Neural progenitor cell (in vitro differentiated cells): ENCODE measurements at regions not wholly inside any gene's neighbourhood (a gene's known extent, or its start where the extent isn't known, plus 50 kb on each side); places are given as distances from the start of the nearest gene placed in this dataset.

Experiments used
- DNase-seq: peaks from one replicate; pipeline ENCODE4 v3.0.0-alpha.2; 2016; ENCODE audit warnings: low spot score
- H2AFZ ChIP-seq: fragments of 200-600 bp; sonication (generic); replicated peaks from 2 replicates; pipeline ENCODE4 v1.6.1; 2016; ENCODE audit warnings: antibody characterized with exemption
- H3F3A ChIP-seq: fragments of 200-600 bp; sonication (generic); 2 replicates; pipeline ENCODE4 v1.6.1; 2016; ENCODE audit warnings: antibody characterized with exemption, low read depth
- H3K27ac ChIP-seq: fragments of 200-600 bp; sonication (generic); 2 replicates; pipeline ENCODE4 v1.5.1; 2016; ENCODE audit warnings: mild to moderate bottlenecking
- H3K27me3 ChIP-seq: fragments of 200-600 bp; sonication (generic); 2 replicates; pipeline ENCODE4 v1.6.1; 2016; ENCODE audit warnings: mild to moderate bottlenecking, moderate library complexity
- H3K36me3 ChIP-seq: fragments of 200-600 bp; sonication (generic); 2 replicates; pipeline ENCODE4 v1.5.1; 2016
- H3K4me1 ChIP-seq: fragments of 200-600 bp; sonication (generic); 2 replicates; pipeline ENCODE4 v1.6.1; 2016; ENCODE audit warnings: mixed run types
- H3K4me2 ChIP-seq: fragments of 200-600 bp; sonication (generic); 2 replicates; pipeline ENCODE4 v1.6.1; 2016
- H3K4me3 ChIP-seq: fragments of 200-600 bp; sonication (generic); 2 replicates; pipeline ENCODE4 v1.5.1; 2016
- H3K79me2 ChIP-seq: fragments of 200-600 bp; sonication (generic); 2 replicates; pipeline ENCODE4 v1.6.1; 2016; ENCODE audit warnings: low read depth
- H3K9ac ChIP-seq: fragments of 200-600 bp; sonication (generic); 2 replicates; pipeline ENCODE4 v1.6.1; 2016
- H3K9me3 ChIP-seq: fragments of 200-600 bp; sonication (generic); 2 replicates; pipeline ENCODE4 v1.5.1; 2016; ENCODE audit warnings: low read depth
- H4K20me1 ChIP-seq: fragments of 200-600 bp; sonication (generic); 2 replicates; pipeline ENCODE4 v1.6.1; 2016; ENCODE audit warnings: low read depth
- H3K27ac Mint-ChIP-seq: 3 replicates; pipeline ENCODE4 v1.8.0; 2021; ENCODE audit warnings: mixed read lengths
- H3K27me3 Mint-ChIP-seq: 2 replicates; pipeline ENCODE4 v1.8.0; 2022; ENCODE audit warnings: low read depth, mild to moderate bottlenecking, inconsistent platforms, moderate library complexity, mixed read lengths; ENCODE audit not compliant: insufficient read depth
- H3K36me3 Mint-ChIP-seq: 3 replicates; pipeline ENCODE4 v1.8.0; 2021; ENCODE audit warnings: mixed read lengths
- H3K4me1 Mint-ChIP-seq: 3 replicates; pipeline ENCODE4 v1.8.0; 2021; ENCODE audit warnings: mixed read lengths
- H3K4me3 Mint-ChIP-seq: 3 replicates; pipeline ENCODE4 v1.8.0; 2021; ENCODE audit warnings: mild to moderate bottlenecking, moderate library complexity, mixed read lengths
- H3K9me3 Mint-ChIP-seq: 3 replicates; pipeline ENCODE4 v1.8.0; 2020; ENCODE audit warnings: mixed read lengths
- EZH2 ChIP-seq: fragments of 200-600 bp; sonication (generic); IDR thresholded peaks from 2 replicates; pipeline ENCODE4 v1.6.1; 2017; ENCODE audit warnings: antibody characterized with exemption, mild to moderate bottlenecking, moderate library complexity
- EZH2phosphoT487 ChIP-seq: fragments of 200-600 bp; sonication (generic); IDR thresholded peaks from 2 replicates; pipeline ENCODE4 v1.6.1; 2017; ENCODE audit warnings: antibody characterized with exemption
- TF ChIP-seq, protein P1 (sequence below): fragments of 200-600 bp; sonication (generic); IDR thresholded peaks from 2 replicates; pipeline ENCODE4 v1.5.1; 2017; ENCODE audit warnings: antibody characterized with exemption, mild to moderate bottlenecking

DNA sequence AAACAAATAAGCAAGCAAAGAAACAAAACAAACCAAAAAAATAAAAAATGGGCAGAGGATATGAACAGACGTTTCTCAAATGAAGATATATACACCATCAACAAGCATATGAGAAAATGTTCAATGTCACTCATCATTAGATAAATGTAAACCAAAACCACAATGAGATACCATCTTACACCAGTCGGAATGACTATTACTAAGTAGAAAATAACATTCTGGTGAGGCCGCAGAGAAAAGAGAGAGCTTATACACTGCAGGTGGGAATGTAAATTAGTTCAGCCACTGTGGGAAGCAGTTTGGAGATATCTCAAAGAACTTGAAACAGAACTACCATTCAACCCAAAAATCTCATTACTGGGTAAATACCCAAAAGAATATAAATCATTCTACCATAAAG lies 321.0 kb upstream of the SLIT2 start:
- Mint-ChIP-seq H3K4me1 (peaks cover 4% of the 10 kb centered on the region), H3K4me3 (no peak overlapping the region), H3K36me3 (no peaks in the 10 kb centered on the region), H3K27me3 (no peaks in the 10 kb centered on the region), H3K9me3 (no peaks in the 10 kb centered on the region), H3K27ac (no peak overlapping the region)
- H3K9ac ChIP-seq, result no peak overlapping the region
- TF ChIP-seq EZH2phosphoT487 (no peak), EZH2 (no peak)
- TF ChIP-seq, protein P1, sequence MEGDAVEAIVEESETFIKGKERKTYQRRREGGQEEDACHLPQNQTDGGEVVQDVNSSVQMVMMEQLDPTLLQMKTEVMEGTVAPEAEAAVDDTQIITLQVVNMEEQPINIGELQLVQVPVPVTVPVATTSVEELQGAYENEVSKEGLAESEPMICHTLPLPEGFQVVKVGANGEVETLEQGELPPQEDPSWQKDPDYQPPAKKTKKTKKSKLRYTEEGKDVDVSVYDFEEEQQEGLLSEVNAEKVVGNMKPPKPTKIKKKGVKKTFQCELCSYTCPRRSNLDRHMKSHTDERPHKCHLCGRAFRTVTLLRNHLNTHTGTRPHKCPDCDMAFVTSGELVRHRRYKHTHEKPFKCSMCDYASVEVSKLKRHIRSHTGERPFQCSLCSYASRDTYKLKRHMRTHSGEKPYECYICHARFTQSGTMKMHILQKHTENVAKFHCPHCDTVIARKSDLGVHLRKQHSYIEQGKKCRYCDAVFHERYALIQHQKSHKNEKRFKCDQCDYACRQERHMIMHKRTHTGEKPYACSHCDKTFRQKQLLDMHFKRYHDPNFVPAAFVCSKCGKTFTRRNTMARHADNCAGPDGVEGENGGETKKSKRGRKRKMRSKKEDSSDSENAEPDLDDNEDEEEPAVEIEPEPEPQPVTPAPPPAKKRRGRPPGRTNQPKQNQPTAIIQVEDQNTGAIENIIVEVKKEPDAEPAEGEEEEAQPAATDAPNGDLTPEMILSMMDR, result no peak
- H2AFZ ChIP-seq, result no peak overlapping the region
- no peaks in the 10 kb centered on the region for H3K27me3 ChIP-seq
- H3K4me1 ChIP-seq, result no peaks in the 10 kb centered on the region
- H3K9me3 ChIP-seq, result no peaks in the 10 kb centered on the region
- no peak overlapping the region for H3K4me2 ChIP-seq
- no peak overlapping the region for H3K4me3 ChIP-seq
- no peaks in the 10 kb centered on the region for H4K20me1 ChIP-seq
- H3K36me3 ChIP-seq, result no peaks in the 10 kb centered on the region
- no peak for DNase-seq
- H3K79me2 ChIP-seq, result no peaks in the 10 kb centered on the region
- H3K27ac ChIP-seq, result no peak overlapping the region
- H3F3A ChIP-seq, result no peaks in the 10 kb centered on the region

DNA sequence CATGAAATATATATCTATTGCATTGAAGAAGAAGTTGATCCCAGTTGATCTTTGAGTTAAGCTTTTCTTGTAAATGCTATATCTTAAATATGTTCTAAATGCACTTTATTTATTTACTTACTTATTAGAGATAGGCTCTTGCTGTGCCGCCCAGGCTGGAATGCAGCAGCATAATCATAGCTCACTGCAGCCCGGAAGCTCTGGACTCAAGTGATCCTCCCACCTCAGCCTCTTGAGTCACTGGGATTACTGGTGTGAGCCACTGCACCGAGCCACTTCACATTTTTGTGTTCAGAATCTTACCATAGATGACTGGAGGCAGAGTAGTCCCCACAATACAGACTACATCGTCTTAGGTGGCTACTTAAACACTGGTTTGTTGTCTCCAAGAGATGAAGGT lies 324.3 kb upstream of the SLIT2 start:
- DNase-seq, result no peak
- Mint-ChIP-seq H3K4me3 (no peak overlapping the region), H3K27me3 (no peaks in the 10 kb centered on the region), H3K36me3 (no peaks in the 10 kb centered on the region), H3K27ac (no peak overlapping the region), H3K4me1 (peaks cover 4% of the 10 kb centered on the region), H3K9me3 (no peaks in the 10 kb centered on the region)
- H4K20me1 ChIP-seq, result no peaks in the 10 kb centered on the region
- H3K9ac ChIP-seq, result no peak overlapping the region
- H3K4me2 ChIP-seq, result no peak overlapping the region
- no peaks in the 10 kb centered on the region for H3K36me3 ChIP-seq
- H3K79me2 ChIP-seq, result no peaks in the 10 kb centered on the region
- H3K4me1 ChIP-seq, result no peaks in the 10 kb centered on the region
- no peaks in the 10 kb centered on the region for H3K9me3 ChIP-seq
- H3K27me3 ChIP-seq, result no peaks in the 10 kb centered on the region
- H3K27ac ChIP-seq, result no peak overlapping the region
- no peaks in the 10 kb centered on the region for H3F3A ChIP-seq
- no peak overlapping the region for H2AFZ ChIP-seq
- no peak overlapping the region for H3K4me3 ChIP-seq
- TF ChIP-seq EZH2 (no peak), EZH2phosphoT487 (no peak)
- TF ChIP-seq, protein P1, result no peak

DNA sequence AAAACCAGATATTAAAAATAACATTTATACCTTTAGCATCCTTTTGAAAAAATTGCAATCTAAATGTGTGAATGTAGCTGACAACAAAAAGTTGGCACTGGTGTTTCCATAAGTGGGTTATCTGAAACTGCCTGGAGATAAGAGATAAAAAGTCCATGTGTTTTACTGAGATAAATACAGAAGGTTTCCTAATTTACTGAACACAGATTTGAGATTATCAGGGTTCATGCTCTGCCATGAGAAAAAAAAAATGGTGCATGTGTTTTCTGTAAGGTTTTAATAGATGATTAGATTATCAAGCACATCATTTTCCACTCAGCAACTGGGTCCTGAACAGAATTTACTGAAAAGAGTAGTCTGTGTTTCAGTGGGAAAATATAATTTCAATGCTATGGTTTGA lies 326.2 kb upstream of the SLIT2 start:
- no peaks in the 10 kb centered on the region for H3K27me3 ChIP-seq
- no peaks in the 10 kb centered on the region for H3K36me3 ChIP-seq
- H3K36me3 Mint-ChIP-seq, result no peaks in the 10 kb centered on the region
- H3K27ac ChIP-seq, result no peak overlapping the region
- H3K27me3 Mint-ChIP-seq, result no peaks in the 10 kb centered on the region
- no peak overlapping the region for H3K27ac Mint-ChIP-seq
- no peak overlapping the region for H3K4me3 ChIP-seq
- no peaks in the 10 kb centered on the region for H3F3A ChIP-seq
- no peak for TF ChIP-seq EZH2
- no peak overlapping the region for H3K4me3 Mint-ChIP-seq
- no peaks in the 10 kb centered on the region for H3K9me3 ChIP-seq
- no peak overlapping the region for H3K9ac ChIP-seq
- no peak for DNase-seq
- H3K79me2 ChIP-seq, result no peaks in the 10 kb centered on the region
- H3K4me1 Mint-ChIP-seq, result no peaks in the 10 kb centered on the region
- no peaks in the 10 kb centered on the region for H3K9me3 Mint-ChIP-seq
- no peak overlapping the region for H2AFZ ChIP-seq
- H4K20me1 ChIP-seq, result no peaks in the 10 kb centered on the region
- no peak overlapping the region for H3K4me2 ChIP-seq
- H3K4me1 ChIP-seq, result no peaks in the 10 kb centered on the region

DNA sequence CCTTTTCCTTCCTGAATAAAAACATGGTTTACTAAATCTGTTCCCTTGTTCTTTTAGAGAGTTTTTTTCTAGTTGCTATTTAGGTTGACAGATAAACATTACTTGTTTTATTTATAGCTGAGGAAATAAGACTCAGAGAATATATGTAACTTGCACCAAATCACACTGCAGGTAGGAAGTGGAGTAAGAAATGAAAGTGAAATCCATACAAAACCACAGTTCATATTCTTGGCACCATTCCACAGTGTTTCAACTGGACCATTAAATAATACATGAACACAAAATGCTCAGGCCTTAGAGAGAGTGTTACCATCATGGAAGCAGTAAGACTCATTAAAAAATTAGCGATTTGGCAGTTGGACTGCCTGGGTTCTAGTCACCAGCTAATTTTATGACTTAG lies 326.9 kb upstream of the SLIT2 start:
- DNase-seq, result no peak
- H3K27me3 Mint-ChIP-seq, result no peaks in the 10 kb centered on the region
- H3K4me1 ChIP-seq, result no peaks in the 10 kb centered on the region
- no peak overlapping the region for H3K9ac ChIP-seq
- H3K4me3 ChIP-seq, result no peak overlapping the region
- TF ChIP-seq EZH2phosphoT487 (no peak), EZH2 (no peak)
- TF ChIP-seq, protein P1, result no peak
- H3K27ac ChIP-seq, result no peak overlapping the region
- no peak overlapping the region for H3K4me2 ChIP-seq
- no peak overlapping the region for H3K27ac Mint-ChIP-seq
- peaks cover 3% of the 10 kb centered on the region for H3K9me3 Mint-ChIP-seq
- no peaks in the 10 kb centered on the region for H3K36me3 ChIP-seq
- no peaks in the 10 kb centered on the region for H3K27me3 ChIP-seq
- H3K79me2 ChIP-seq, result no peaks in the 10 kb centered on the region
- no peak overlapping the region for H2AFZ ChIP-seq
- no peaks in the 10 kb centered on the region for H3K36me3 Mint-ChIP-seq
- H3K4me1 Mint-ChIP-seq, result no peaks in the 10 kb centered on the region
- no peak overlapping the region for H3K4me3 Mint-ChIP-seq
- no peaks in the 10 kb centered on the region for H3F3A ChIP-seq
- no peaks in the 10 kb centered on the region for H4K20me1 ChIP-seq
- H3K9me3 ChIP-seq, result no peaks in the 10 kb centered on the region
